Sigmoid colon (tissue), 6 donors: ENCODE measurements at regions not wholly inside any gene's neighbourhood (a gene's known extent, or its start where the extent isn't known, plus 50 kb on each side); places are given as distances from the start of the nearest gene placed in this dataset.

ENCODE experiments used
- DNase-seq: peaks from one replicate; pipeline ENCODE4 v3.0.0-alpha.2; 2019
- H3K27ac ChIP-seq, 4 donors: fragments of 200-600 bp; sonication (generic); one replicate each; pipeline ENCODE4 v1.5.1; 2016 to 2019; ENCODE audit warnings: mild to moderate bottlenecking in 1 of 4
- H3K27me3 ChIP-seq, 3 donors: fragments of 200-600 bp; sonication (generic); one replicate each; pipeline ENCODE4 v1.5.1; 2019; ENCODE audit warnings: mild to moderate bottlenecking in 1 of 3
- H3K36me3 ChIP-seq, 4 donors: fragments of 200-600 bp; sonication (generic); one replicate each; pipeline ENCODE4 v1.5.1; 2016 to 2019
- H3K4me1 ChIP-seq, 4 donors: fragments of 200-600 bp; sonication (generic); one replicate each; pipeline ENCODE4 v1.5.1; 2017 to 2019
- H3K4me3 ChIP-seq, 4 donors: fragments of 200-600 bp; sonication (generic); one replicate each; pipeline ENCODE4 v1.5.1; 2017 to 2019; ENCODE audit warnings: mild to moderate bottlenecking in 2 of 4, moderate library complexity in 1 of 4
- H3K9me3 ChIP-seq, 4 donors: fragments of 200-600 bp in 3 of 4; sonication (generic) in 3 of 4; one replicate each; pipeline versions ENCODE4 v1.5.1 to v1.6.1; 2013 to 2019
- EP300 ChIP-seq, 4 donors: sonication (generic); formaldehyde crosslinking; IDR thresholded peaks; one replicate each; pipeline ENCODE4 v1.6.1; 2017; ENCODE audit warnings: antibody characterized with exemption in 4 of 4
- POLR2A ChIP-seq, 2 donors: fragments of 450-650 bp; IDR thresholded peaks; one replicate each; pipeline ENCODE4 v1.6.1; 2016; ENCODE audit warnings: antibody characterized with exemption in 2 of 2, mild to moderate bottlenecking in 2 of 2, moderate library complexity in 2 of 2
- POLR2AphosphoS5 ChIP-seq, 4 donors: sonication (generic); formaldehyde crosslinking; IDR thresholded peaks; one replicate each; pipeline ENCODE4 v1.6.1; 2017; ENCODE audit warnings: antibody characterized with exemption in 4 of 4
- WGBS, 2 donors: extraction: QIAGEN DNeasy Blood & Tissue Kit; methylation state at CpG; one replicate each; pipeline ENCODE4 v1.1.7; 2013; 5-methylcytosine and 5-hydroxymethylcytosine counted together
- intact Hi-C: fragments of 100-400 bp; cut with DNase I; formaldehyde crosslinking; loops from one replicate; pipeline ENCODE4 v1.15.1; 2023
- TF ChIP-seq, protein P1 (sequence below), 4 experiments: fragments of 450-650 bp in 3 of 4; fragments of 200-600 bp in 1 of 4; IDR thresholded peaks; one replicate each; pipeline ENCODE4 v1.5.1; 2016 to 2019; ENCODE audit warnings: antibody characterized with exemption in 4 of 4, mild to moderate bottlenecking in 3 of 4, moderate library complexity in 2 of 4
- donor health status: healthy with polysubstance abuse.
- donor health status: healthy.

- H3K36me3 ChIP-seq = no peaks in the 10 kb centered on the region
- H3K27ac ChIP-seq = no peak overlapping the region
- intact Hi-C loops = loop anchor here (10.0 kb wide), 1 partner anchor 50 kb away; no protein-coding TSS in a partner anchor
- H3K27me3 ChIP-seq = no peaks in the 10 kb centered on the region
- DNase-seq = no peak
- no peak overlapping the region for H3K4me3 ChIP-seq
- no peak for TF ChIP-seq POLR2A (IDR thresholded peaks at IDR 0.05)
- TF ChIP-seq POLR2AphosphoS5 (IDR thresholded peaks at IDR 0.05) = no peak
- no peak for TF ChIP-seq EP300 (IDR thresholded peaks at IDR 0.05)
- TF ChIP-seq, protein P1, sequence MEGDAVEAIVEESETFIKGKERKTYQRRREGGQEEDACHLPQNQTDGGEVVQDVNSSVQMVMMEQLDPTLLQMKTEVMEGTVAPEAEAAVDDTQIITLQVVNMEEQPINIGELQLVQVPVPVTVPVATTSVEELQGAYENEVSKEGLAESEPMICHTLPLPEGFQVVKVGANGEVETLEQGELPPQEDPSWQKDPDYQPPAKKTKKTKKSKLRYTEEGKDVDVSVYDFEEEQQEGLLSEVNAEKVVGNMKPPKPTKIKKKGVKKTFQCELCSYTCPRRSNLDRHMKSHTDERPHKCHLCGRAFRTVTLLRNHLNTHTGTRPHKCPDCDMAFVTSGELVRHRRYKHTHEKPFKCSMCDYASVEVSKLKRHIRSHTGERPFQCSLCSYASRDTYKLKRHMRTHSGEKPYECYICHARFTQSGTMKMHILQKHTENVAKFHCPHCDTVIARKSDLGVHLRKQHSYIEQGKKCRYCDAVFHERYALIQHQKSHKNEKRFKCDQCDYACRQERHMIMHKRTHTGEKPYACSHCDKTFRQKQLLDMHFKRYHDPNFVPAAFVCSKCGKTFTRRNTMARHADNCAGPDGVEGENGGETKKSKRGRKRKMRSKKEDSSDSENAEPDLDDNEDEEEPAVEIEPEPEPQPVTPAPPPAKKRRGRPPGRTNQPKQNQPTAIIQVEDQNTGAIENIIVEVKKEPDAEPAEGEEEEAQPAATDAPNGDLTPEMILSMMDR (IDR thresholded peaks at IDR 0.05) = no peak
- H3K4me1 ChIP-seq = peaks cover 0 to 29% (median 23%) of the 10 kb centered on the region in 4 donors
- no peaks in the 10 kb centered on the region for H3K9me3 ChIP-seq
Observed at GRCh38 chr21:14874379-14874778, 190.4 kb downstream of the NRIP1 start.

DNA sequence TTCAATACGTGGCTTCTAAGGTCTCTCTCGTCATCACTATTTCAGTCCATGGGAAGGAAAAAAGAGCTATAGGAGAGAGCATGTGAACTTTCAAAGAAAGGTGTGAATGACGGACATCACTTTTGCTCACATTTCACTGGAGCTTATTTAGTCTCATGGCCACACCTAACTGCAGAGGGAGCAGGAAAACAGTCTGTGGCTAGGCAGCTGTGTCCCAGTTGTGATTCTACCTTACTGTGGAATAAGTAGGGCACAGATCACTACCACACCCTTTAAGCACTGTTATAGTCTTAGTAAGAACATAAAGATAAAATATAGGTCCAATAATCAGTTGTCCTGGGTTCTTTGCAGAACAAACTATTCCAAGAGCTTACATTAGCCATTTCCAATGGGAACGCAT is 192.9 kb downstream of the NRIP1 start:
- no peaks in the 10 kb centered on the region for H3K36me3 ChIP-seq
- no peaks in the 10 kb centered on the region for H3K9me3 ChIP-seq
- intact Hi-C loops = loop anchor here (10.0 kb wide), 1 partner anchor 53 kb away; no protein-coding TSS in a partner anchor
- H3K4me3 ChIP-seq = no peak overlapping the region
- DNase-seq = no peak
- WGBS, 2 donors = 69 to 93% methylated on average over 4 of the region's 4 CpGs
- no peaks in the 10 kb centered on the region for H3K27me3 ChIP-seq
- peaks cover 0 to 27% (median 20%) of the 10 kb centered on the region in 4 donors for H3K4me1 ChIP-seq
- TF ChIP-seq POLR2A (IDR thresholded peaks at IDR 0.05) (no peak), POLR2AphosphoS5 (IDR thresholded peaks at IDR 0.05) (no peak), EP300 (IDR thresholded peaks at IDR 0.05) (no peak)
- TF ChIP-seq, protein P1 (IDR thresholded peaks at IDR 0.05) = no peak
- H3K27ac ChIP-seq = no peak overlapping the region

- no peak overlapping the region for H3K4me3 ChIP-seq
- 19 to 54% methylated on average over 2 of the region's 2 CpGs for WGBS, 2 donors
- H3K27me3 ChIP-seq = no peaks in the 10 kb centered on the region
- no peak for DNase-seq
- intact Hi-C loops = loop anchor here (10.0 kb wide), 1 partner anchor 54 kb away; no protein-coding TSS in a partner anchor
- TF ChIP-seq EP300 (IDR thresholded peaks at IDR 0.05) (no peak), POLR2AphosphoS5 (IDR thresholded peaks at IDR 0.05) (no peak), POLR2A (IDR thresholded peaks at IDR 0.05) (no peak)
- TF ChIP-seq, protein P1 (IDR thresholded peaks at IDR 0.05) = no peak
- H3K4me1 ChIP-seq = peaks cover 0 to 25% (median 12%) of the 10 kb centered on the region in 4 donors
- no peak overlapping the region for H3K27ac ChIP-seq
- H3K36me3 ChIP-seq = no peaks in the 10 kb centered on the region
- no peaks in the 10 kb centered on the region for H3K9me3 ChIP-seq
Observed at GRCh38 chr21:14870853-14871149, 194.0 kb downstream of the NRIP1 start.

DNA sequence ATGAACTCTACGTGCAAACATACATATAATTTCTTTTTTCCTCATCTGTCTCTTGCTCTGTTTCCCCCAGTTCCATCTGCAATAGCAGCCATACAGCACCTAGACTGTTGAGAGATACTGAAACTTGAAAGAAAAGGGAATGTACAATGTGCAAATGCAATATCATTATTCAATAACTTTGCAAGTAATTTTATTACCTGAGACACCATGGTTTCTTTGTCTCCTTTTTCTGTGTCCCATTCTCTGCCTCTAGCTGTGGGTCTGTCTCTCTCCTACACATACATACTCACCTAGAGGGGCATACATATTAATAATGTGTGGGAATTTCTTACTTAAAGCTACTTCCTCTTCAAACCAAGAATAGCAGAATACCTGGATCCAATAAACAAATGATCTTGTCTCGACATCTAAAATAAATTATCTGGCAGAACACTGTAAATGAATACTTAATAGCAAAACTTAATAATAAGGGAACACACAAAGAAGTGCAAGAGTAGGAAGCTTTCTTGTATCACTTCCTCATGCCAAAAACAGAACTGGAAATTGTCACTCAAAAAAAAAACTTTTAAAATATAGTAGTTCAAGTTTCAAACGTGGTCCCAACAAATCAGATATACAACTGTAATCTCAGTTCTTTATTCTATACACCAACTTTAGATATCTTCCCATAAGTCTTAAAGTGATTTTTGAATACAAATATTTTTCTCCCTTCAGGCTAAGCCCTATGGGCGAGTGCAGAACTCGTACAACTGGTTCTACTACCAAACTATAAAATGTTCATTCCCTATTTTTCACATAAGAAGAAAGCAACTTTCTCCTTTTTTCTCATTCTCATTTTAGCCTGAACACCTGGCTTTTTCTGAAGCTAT is 194.6 kb downstream of the NRIP1 start:
- H3K9me3 ChIP-seq = no peaks in the 10 kb centered on the region
- 29 to 48% methylated on average over 5 of the region's 5 CpGs for WGBS, 2 donors
- H3K4me1 ChIP-seq = peaks cover 0 to 24% (median 11%) of the 10 kb centered on the region in 4 donors
- no peak for DNase-seq
- TF ChIP-seq EP300 (IDR thresholded peaks at IDR 0.05) = no peak
- TF ChIP-seq POLR2A (IDR thresholded peaks at IDR 0.05) = no peak
- TF ChIP-seq POLR2AphosphoS5 (IDR thresholded peaks at IDR 0.05) = no peak
- TF ChIP-seq, protein P1 (IDR thresholded peaks at IDR 0.05) = no peak
- no peak overlapping the region for H3K27ac ChIP-seq
- H3K4me3 ChIP-seq = no peak overlapping the region
- H3K27me3 ChIP-seq = no peaks in the 10 kb centered on the region
- H3K36me3 ChIP-seq = no peaks in the 10 kb centered on the region
- intact Hi-C loops = loop anchor here (10.0 kb wide), 2 partner anchors 55 to 725 kb away; no protein-coding TSS in a partner anchor
